GM21360 (cell line): ENCODE measurements at regions not wholly inside any gene's neighbourhood (a gene's known extent, or its start where the extent isn't known, plus 50 kb on each side); places are given as distances from the start of the nearest gene placed in this dataset.
"Not testable (repeated sequence)": the region's sequence is repeated elsewhere in the genome, so short reads cannot be mapped to it uniquely, and the experiment has no call there.

Experiments used
- ATAC-seq: cut with Tn5 transposase; IDR thresholded peaks from one replicate; pipeline ENCODE4 v1.9.1; 2021; ENCODE audit warnings: mild to moderate bottlenecking, moderate library complexity; ENCODE audit not compliant: unreplicated experiment

- not testable (repeated sequence) for ATAC-seq
Measured at GRCh38 chr10:48102410-48103146, 103.0 kb upstream of the FAM25C start.

- not testable (repeated sequence) for ATAC-seq
Measured at GRCh38 chr10:48098854-48099253, 99.3 kb upstream of the FAM25C start.

- not testable (repeated sequence) for ATAC-seq
Measured at GRCh38 chr10:48090706-48091105, 91.1 kb upstream of the FAM25C start.

- ATAC-seq: not testable (repeated sequence)
Measured at GRCh38 chr10:48088087-48088486, 88.5 kb upstream of the FAM25C start.

GRCh38 chr10:48084446-48084845, 84.9 kb upstream of the FAM25C start:
- ATAC-seq: not testable (repeated sequence)

GRCh38 chr10:48071228-48071627, 71.6 kb upstream of the FAM25C start:
- not testable (repeated sequence) for ATAC-seq

GRCh38 chr10:48063944-48064625, 64.5 kb upstream of the FAM25C start:
- peak; percentile 80 for ATAC-seq

- not testable (repeated sequence) for ATAC-seq
Measured at GRCh38 chr10:48055395-48055794, 55.8 kb upstream of the FAM25C start.
